ENCODE measurements at regions not wholly inside any gene's neighbourhood (a gene's known extent, or its start where the extent isn't known, plus 50 kb on each side); places are given as distances from the start of the nearest gene placed in this dataset.

GRCh38 chr5:60274747-60275146 is 381.2 kb upstream of the PDE4D start:
- no peak for TF ChIP-seq POLR2A (IDR thresholded peaks at IDR 0.05)
- TF ChIP-seq CTCF (IDR thresholded peaks at IDR 0.05), result no peak
